ELF-1 (cell line): ENCODE measurements at regions not wholly inside any gene's neighbourhood (a gene's known extent, or its start where the extent isn't known, plus 50 kb on each side); places are given as distances from the start of the nearest gene placed in this dataset.

Source experiments
- DNase-seq: peaks from one replicate; pipeline ENCODE4 v3.0.0-alpha.2; 2016; ENCODE audit warnings: low read depth, low spot score

DNA sequence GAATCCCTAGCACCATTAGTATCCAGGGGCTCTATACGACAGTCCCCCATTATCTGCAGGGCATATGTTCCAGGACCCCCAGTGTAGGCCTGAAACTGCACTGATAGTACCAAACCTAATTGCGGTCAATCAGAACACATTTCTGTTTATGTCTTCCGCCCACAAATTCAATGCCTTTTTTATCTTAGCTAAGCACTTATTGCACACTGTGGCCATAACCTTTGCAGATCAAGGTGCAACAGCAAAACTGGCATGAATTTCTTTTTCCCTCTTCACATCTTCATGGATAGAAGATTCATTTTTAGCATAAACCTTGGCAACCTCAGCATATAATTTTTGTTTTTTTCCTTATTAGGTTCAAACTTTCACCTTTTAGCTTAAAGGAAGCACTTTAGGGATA lies 361.1 kb downstream of the DEPDC1B start:
- no peak for DNase-seq

DNA sequence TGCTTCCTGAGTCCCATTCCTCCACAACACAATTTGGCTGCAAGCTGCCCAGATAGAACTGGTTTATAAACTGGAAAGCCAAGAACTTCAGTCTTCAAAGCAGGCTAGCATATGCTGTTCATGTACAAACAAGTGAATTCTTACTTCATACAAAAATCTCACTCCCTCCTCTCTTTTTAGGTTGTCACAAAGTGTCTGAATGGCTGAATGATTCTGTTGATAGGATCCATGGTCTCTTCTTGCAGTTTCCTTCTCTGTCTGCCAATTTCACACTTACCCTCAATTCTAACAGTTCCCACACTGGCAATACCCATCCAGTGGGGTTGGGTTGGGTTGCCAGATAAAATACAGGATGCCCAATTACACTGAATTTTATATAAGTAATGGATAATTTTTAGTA lies 363.5 kb downstream of the DEPDC1B start:
- no peak for DNase-seq

- no peak for DNase-seq
These were observed 364.1 kb downstream of the DEPDC1B start for GRCh38 chr5:60335913-60336312.

GRCh38 chr5:60334281-60334713 lies 365.7 kb downstream of the DEPDC1B start:
- DNase-seq: no peak

GRCh38 chr5:60333005-60333571 lies 366.9 kb downstream of the DEPDC1B start:
- DNase-seq: no peak

GRCh38 chr5:60332244-60333004 lies 367.5 kb downstream of the DEPDC1B start:
- no peak for DNase-seq

- no peak for DNase-seq
These were observed 369.7 kb downstream of the DEPDC1B start for GRCh38 chr5:60330236-60330635.

DNA sequence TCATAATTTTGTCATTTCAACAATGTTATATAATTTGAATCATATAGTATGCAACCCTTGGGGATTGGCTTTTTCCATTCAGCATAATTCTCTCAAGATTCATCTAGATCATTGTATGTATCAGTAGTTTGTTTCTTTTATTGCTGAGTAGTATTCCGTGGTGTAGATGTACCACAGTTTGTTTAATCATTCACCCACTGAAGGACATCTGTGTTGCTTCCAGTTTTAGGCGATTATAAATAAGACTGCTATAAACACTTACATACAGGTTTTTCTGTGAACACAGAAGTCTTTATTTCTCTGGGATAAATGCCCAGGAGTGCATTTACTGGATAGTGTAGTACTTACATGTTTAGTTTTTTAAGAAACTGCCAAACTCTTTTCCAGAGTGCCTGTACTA lies 374.1 kb downstream of the DEPDC1B start:
- no peak for DNase-seq

DNA sequence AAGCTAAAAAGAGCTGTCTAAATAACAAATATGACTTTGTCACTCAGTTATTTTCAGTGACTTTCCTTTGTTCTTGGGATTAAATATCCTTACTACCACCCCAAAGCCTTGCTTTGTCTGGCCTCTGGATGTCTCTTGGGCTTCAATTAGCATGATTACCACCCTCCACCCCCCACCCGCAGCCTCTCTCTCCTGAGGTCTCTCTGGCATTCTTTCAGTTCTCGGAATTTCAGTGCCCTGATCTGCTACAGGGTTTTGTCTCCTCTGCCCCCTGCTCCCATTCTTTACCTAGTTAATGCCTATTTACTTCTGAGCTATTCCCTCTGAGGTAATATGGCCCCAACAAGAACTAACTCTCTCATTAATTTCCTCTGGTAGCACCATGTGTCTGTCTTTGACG lies 376.4 kb downstream of the DEPDC1B start:
- DNase-seq: peak; percentile 6

GRCh38 chr5:60312098-60312497 lies 387.9 kb downstream of the DEPDC1B start:
- no peak for DNase-seq

DNA sequence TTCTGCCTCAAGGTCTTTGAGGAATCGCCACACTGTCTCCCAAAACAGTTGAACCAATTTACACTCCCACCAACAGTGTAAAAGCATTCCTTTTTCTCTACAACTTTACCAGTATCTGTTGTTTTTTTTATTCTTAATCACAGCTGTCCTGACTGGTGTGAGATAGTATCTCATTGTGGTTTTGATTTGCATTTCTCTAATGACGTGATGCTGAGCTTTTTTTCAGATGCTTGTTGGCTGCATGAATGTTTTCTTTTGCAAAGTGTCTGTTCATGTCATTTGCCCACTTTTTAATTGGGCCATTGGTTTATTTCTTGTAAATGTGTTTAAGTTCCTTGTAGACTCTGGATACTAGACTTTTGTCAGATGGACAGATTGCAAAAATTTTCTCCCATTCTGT lies 400.0 kb downstream of the DEPDC1B start:
- DNase-seq: no peak

DNA sequence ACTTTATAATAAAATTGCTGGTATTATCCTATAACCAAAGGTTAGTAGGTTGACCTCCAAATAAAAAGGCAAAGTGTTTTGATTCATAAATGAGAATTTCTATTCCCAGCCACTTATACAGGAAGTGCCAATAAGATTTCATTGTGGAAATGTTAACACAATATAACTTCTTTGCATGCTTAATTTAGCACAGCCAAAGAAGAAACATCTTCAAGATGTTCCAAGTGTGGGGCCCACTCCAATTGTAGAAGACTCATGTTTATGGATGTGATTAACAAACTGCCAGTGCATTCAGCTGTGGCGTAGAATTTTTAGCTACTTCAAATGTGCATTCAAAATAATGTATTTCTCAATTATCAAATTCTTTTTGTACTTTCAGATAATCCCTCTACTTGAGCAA lies 402.3 kb downstream of the DEPDC1B start:
- DNase-seq: no peak

DNA sequence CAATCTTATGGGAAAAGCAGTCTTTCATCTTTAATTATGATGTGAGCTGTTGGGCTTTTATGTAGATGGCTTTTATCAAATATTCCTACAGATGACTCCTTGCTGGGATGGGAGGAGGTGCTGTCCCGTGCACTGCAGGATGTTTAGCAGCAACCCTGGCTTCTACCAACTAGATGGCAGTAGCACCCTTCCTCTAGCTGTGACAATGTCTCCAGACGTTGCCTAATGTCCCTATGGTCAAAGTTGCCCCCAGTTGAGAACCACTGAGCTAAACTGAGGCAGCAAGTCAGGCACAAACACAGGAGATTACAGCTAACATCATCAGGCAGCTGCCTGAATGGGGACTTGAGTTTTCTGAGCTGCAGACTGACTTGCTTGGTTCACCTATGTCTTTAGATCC lies 401.9 kb upstream of the PDE4D start:
- DNase-seq: peak; percentile 24

DNA sequence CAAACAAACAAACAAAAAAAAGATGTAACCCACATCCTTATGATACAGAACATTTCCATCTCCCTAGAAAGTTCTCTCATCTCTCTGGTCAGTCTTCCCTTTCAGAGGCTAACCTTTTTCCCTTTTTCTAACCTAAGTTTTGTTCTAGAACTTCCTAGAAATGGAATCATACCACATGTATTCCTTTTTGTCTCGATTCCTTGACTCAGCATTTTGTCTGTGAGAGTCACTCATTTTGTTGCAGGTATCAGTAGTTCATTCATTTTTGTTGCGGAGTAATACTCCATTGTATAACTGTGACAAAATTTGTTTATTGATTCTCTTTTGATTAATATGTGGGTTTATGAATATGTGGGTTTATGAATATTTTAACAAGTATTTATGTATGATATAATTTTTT lies 400.0 kb upstream of the PDE4D start:
- DNase-seq: no peak

DNA sequence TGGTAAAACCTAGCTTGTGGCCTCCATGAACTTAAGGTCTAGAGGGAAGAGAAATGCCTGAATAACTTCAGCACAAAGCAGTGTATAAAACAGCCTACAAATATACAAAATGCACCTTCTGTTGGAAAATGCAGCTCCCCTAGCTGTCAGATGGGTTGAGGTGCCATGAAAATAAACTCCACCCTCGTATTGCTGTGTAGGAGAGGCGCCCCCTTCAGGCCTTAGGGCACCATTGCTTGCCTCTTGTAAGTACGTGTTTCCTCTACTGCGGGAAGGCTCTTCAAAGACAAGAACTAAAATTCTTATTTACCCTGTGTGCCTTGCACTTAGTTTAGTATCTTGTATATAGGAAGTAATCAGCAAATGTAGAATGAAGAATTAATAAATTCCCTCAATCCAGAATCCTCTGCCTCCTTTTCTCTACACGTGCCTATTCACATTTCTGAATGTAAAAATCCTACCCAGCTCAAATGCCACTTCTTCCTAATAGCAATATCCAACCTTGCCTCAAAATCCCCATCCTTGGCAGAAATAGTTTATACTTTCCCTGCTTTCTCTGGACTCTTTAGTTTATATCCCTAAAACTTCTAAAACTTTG lies 393.7 kb upstream of the PDE4D start:
- peak; percentile 67 for DNase-seq

DNA sequence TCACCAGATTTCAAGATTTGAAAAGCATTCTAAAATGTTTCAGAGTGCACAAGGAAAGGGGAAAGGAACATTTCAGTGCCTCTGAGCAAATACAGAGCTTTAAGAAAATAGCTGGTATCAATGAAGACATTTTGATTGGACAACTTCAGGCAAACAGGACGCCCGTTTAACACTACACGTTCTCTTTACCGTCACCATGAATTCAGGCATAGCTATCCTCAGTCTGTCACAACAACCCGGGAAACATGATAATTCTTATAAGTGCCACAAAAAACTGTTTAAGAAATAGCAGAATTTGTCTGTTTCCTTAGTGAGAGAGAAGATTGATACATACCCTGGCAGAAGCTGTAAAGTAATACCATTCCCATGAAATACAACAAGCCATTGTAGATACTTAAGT lies 392.4 kb upstream of the PDE4D start:
- DNase-seq: no peak

DNA sequence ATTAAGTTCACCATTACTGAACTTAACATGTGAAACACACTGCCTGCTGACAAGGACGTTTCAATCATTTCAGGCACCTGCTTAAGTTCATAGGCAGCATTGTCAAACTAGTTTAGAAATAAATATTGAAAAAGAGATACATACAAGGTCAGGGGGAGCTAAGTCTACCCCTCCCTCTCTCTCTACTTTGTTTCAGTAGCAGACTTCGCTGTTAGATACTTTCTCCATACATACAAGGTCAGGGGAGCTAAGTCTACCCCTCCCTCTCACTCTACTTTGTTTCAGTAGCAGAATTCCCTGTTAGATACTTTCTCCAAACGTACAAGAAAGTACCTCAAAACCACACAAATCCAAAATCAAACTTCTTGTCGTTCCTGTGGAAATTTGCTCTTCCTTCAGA lies 387.4 kb upstream of the PDE4D start:
- DNase-seq: no peak

- DNase-seq: no peak
These were observed 384.4 kb upstream of the PDE4D start for GRCh38 chr5:60277941-60278340.

GRCh38 chr5:60274747-60275146 lies 381.2 kb upstream of the PDE4D start:
- DNase-seq: no peak

GRCh38 chr5:60271517-60271916 lies 378.0 kb upstream of the PDE4D start:
- DNase-seq: no peak

- no peak for DNase-seq
These were observed 374.4 kb upstream of the PDE4D start for GRCh38 chr5:60267907-60268306.

DNA sequence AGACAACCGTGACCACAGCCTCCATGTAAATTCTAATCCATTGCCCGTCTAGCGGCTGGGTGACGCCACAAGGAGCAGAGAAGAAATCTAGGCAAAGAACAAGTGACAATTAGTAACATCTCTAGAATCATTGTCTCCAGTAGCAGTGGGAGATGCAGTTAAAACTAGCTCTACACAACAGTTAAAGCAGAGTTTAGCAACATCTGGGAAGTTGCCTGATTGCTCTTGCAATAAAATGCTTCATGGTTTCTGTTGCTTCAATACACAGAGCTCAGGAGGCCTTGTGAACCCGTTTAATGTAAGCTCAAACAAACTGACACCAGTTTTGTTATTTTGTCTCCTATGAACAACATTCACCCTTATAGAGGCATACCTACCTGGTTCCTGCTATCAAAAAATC lies 369.8 kb upstream of the PDE4D start:
- no peak for DNase-seq

- DNase-seq: no peak
These were observed 369.2 kb upstream of the PDE4D start for GRCh38 chr5:60262576-60263295.
